Right atrium auricular region (tissue), 2 donors: ENCODE measurements at regions not wholly inside any gene's neighbourhood (a gene's known extent, or its start where the extent isn't known, plus 50 kb on each side); places are given as distances from the start of the nearest gene placed in this dataset.

ENCODE experiments used
- DNase-seq: peaks from one replicate; pipeline ENCODE4 v3.0.0-alpha.2; 2019; ENCODE audit warnings: low spot score
- H3K27ac ChIP-seq, 2 donors: fragments of 200-600 bp; sonication (generic); 1 replicate in 1 of 2; 2 replicates in 1 of 2; pipeline ENCODE4 v1.5.1; 2016 to 2019
- H3K27me3 ChIP-seq, 2 donors: fragments of 200-600 bp; sonication (generic); one replicate each; pipeline versions ENCODE4 v1.5.1 to v1.6.0; 2017 to 2019
- H3K36me3 ChIP-seq: fragments of 200-600 bp; sonication (generic); one replicate; pipeline ENCODE4 v1.5.1; 2016
- H3K4me1 ChIP-seq, 2 donors: fragments of 200-600 bp; sonication (generic); one replicate each; pipeline versions ENCODE4 v1.5.1 to v1.6.0; 2017 to 2019
- H3K4me3 ChIP-seq, 2 donors: fragments of 200-600 bp; sonication (generic); 1 replicate in 1 of 2; 2 replicates in 1 of 2; pipeline ENCODE4 v1.5.1; 2017 to 2019; ENCODE audit warnings: mild to moderate bottlenecking in 1 of 2, moderate library complexity in 1 of 2
- H3K9me3 ChIP-seq, 2 donors: fragments of 200-600 bp; sonication (generic); one replicate each; pipeline ENCODE4 v1.5.1; 2019
- TF ChIP-seq, protein P1 (sequence below), 2 donors: fragments of 200-600 bp; sonication (generic); IDR thresholded peaks; one replicate each; pipeline ENCODE4 v1.5.1; 2019; ENCODE audit warnings: antibody characterized with exemption in 2 of 2

DNA sequence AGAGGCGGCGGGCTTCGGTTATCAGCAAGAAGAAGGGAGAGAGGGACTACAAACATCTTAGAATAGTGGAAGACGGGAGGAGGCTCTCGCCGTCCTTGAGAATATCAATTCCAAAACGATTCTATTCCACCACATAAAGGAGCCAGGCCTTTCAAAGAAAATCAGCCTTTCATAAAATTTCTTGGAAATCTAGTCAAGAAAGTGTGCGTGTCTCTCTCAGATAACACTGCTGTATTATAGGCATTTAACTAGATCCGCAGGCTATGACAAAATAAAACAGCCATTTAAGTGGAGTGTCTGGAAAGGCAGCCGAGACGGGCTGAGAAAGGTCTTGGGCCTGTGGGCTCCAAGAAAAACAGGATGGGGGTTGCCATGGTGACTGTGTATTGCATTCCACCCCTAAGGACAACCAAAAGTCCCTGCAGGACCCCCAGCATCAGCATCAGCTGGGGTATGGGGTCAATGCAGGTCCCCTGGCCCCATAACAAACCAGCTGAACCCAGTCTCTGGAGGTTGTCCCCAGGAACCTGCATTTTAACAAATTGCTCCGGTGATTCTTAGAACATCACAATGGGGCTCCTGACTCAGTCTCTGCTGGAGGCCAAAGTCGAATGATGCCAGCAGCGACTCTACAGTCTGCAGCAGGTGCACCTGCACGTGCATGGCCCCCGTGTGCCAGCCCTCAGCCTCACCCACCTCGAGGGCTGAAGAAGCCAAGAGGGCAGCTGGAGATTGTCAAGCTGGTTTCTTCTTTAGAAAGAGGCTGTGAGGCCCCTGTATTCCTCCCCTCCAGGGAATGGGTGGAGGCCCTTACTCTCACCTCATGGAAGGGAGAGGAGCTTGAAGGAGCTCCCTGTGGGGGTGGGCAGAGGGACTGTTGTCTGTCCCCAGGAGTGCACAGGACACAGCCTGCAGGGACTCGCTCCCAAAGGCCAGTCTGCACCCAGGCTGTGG is 287.4 kb downstream of the NPHP4 start:
- H3K4me3 ChIP-seq, result no peak overlapping the region
- no peak overlapping the region for H3K27ac ChIP-seq
- no peaks in the 10 kb centered on the region for H3K9me3 ChIP-seq
- DNase-seq, result no peak
- TF ChIP-seq, protein P1, sequence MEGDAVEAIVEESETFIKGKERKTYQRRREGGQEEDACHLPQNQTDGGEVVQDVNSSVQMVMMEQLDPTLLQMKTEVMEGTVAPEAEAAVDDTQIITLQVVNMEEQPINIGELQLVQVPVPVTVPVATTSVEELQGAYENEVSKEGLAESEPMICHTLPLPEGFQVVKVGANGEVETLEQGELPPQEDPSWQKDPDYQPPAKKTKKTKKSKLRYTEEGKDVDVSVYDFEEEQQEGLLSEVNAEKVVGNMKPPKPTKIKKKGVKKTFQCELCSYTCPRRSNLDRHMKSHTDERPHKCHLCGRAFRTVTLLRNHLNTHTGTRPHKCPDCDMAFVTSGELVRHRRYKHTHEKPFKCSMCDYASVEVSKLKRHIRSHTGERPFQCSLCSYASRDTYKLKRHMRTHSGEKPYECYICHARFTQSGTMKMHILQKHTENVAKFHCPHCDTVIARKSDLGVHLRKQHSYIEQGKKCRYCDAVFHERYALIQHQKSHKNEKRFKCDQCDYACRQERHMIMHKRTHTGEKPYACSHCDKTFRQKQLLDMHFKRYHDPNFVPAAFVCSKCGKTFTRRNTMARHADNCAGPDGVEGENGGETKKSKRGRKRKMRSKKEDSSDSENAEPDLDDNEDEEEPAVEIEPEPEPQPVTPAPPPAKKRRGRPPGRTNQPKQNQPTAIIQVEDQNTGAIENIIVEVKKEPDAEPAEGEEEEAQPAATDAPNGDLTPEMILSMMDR (IDR thresholded peaks at IDR 0.05), result no peak
- H3K36me3 ChIP-seq, result no peaks in the 10 kb centered on the region
- H3K4me1 ChIP-seq, result no peaks in the 10 kb centered on the region
- H3K27me3 ChIP-seq, result no peaks in the 10 kb centered on the region

GRCh38 chr1:5701642-5702041 is 290.6 kb downstream of the NPHP4 start:
- H3K36me3 ChIP-seq, result no peaks in the 10 kb centered on the region
- H3K9me3 ChIP-seq, result no peaks in the 10 kb centered on the region
- H3K4me1 ChIP-seq, result no peaks in the 10 kb centered on the region
- TF ChIP-seq, protein P1 (IDR thresholded peaks at IDR 0.05), result no peak
- H3K27ac ChIP-seq, result no peak overlapping the region
- H3K27me3 ChIP-seq, result no peaks in the 10 kb centered on the region
- no peak overlapping the region for H3K4me3 ChIP-seq
- no peak for DNase-seq

DNA sequence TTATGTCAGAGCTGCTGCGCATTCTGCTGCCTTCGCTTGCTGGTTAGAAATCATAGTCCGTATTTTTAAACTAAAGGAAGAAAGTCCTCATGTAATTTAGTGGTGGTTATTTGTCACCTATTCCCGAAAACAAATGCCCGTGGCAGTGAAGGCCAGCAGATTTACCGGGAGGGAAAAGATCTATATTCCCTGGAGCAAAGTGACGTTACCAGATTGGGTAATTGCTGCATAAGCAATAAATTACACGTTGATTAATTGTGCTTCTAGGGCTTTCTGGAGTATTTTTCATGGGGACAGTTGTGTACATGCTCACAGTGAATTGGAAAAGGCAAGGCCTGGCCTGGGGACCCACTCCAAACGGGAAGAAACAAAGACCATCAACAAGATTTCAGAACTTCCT is 298.7 kb downstream of the NPHP4 start:
- Histone ChIP-seq H3K27ac (no peak overlapping the region), H3K4me3 (no peak overlapping the region), H3K27me3 (no peaks in the 10 kb centered on the region), H3K4me1 (no peaks in the 10 kb centered on the region), H3K36me3 (no peaks in the 10 kb centered on the region), H3K9me3 (no peaks in the 10 kb centered on the region)
- no peak for DNase-seq
- TF ChIP-seq, protein P1 (IDR thresholded peaks at IDR 0.05), result no peak

GRCh38 chr1:5692664-5693063 is 299.6 kb downstream of the NPHP4 start:
- H3K4me3 ChIP-seq, result no peak overlapping the region
- TF ChIP-seq, protein P1 (IDR thresholded peaks at IDR 0.05), result no peak
- no peak for DNase-seq
- H3K9me3 ChIP-seq, result no peaks in the 10 kb centered on the region
- H3K27me3 ChIP-seq, result no peaks in the 10 kb centered on the region
- H3K4me1 ChIP-seq, result no peaks in the 10 kb centered on the region
- H3K27ac ChIP-seq, result no peak overlapping the region
- H3K36me3 ChIP-seq, result no peaks in the 10 kb centered on the region

DNA sequence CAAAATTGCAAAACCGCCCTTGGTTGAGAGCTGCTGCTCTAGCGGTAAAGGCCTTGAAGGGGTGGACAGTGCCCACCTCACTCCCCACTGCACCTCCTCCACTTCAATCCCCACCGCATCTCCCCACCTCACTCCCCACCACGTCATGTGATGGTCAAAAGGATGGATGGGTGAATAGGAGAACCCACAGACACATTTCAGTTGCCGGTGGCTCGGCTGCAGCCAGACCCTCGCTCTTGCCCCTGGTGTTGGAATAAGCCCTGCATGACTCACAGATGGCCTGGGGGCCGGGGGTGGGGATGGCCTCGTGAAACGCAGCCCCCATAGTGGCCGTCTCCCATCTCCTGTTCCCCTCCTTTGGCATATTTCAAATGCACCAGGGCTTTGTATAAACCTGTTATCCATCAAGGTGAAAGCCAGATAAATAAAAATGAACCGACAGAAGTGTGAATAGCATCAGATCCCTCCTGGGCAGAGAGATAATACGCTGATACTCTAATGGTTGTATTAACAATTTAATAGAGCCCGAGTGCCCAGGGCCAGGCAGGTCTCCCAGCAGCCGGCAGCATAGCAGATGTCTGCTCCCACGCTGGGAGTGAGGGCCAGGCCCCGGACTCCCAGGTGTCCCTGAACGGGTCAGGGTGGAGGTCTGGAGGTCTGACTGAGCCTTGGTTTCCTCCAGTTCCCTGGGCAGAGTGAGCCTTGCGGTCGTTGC is 300.3 kb downstream of the NPHP4 start:
- Histone ChIP-seq H3K36me3 (no peaks in the 10 kb centered on the region), H3K9me3 (no peaks in the 10 kb centered on the region), H3K27ac (no peak overlapping the region), H3K27me3 (no peaks in the 10 kb centered on the region), H3K4me1 (no peaks in the 10 kb centered on the region), H3K4me3 (no peak overlapping the region)
- TF ChIP-seq, protein P1 (IDR thresholded peaks at IDR 0.05), result no peak
- no peak for DNase-seq
